Umbilical cord (tissue), 1 donor: ENCODE measurements at regions not wholly inside any gene's neighbourhood (a gene's known extent, or its start where the extent isn't known, plus 50 kb on each side); places are given as distances from the start of the nearest gene placed in this dataset.

Experiments used
- DNase-seq: peaks from one replicate; pipeline ENCODE4 v3.0.0-alpha.2; 2015; ENCODE audit warnings: low spot score

DNA sequence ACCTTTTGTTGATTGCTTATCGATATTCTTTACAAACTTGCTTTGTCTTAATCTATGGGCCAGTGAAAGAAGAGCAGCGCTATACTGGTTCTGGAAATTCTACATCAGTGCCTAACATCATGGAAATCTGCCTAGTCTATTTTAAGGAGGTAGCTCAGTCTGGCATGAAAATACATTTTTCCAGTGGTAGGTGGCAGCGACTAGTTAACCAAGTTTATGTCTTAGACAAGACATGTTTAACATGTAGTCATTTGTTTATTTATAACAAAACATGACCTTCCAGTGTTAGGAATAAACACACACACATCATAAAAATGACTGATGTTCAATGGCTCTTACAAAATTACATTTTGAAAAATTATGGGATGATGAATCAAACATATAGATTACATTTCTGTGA is 336.0 kb upstream of the SOX5 start:
- no peak for DNase-seq

DNA sequence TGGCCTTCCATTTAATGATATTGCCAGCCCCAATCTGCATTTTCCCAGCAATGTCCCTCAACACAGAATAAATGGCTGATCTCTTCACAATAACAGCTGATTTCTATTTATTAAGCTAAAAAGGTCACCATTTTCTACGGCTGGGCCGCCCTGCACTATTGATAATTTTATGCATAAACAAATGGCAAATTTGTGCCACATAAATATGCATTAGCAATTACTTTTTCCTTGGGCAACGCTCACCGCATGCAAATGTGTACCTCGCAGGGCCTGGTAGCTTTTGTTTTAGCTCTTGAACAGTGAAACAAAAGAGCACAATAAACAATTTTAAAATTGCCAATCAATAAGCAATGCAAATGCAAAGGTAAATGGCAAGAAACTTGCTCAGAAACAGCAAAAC is 331.9 kb upstream of the SOX5 start:
- DNase-seq = no peak

DNA sequence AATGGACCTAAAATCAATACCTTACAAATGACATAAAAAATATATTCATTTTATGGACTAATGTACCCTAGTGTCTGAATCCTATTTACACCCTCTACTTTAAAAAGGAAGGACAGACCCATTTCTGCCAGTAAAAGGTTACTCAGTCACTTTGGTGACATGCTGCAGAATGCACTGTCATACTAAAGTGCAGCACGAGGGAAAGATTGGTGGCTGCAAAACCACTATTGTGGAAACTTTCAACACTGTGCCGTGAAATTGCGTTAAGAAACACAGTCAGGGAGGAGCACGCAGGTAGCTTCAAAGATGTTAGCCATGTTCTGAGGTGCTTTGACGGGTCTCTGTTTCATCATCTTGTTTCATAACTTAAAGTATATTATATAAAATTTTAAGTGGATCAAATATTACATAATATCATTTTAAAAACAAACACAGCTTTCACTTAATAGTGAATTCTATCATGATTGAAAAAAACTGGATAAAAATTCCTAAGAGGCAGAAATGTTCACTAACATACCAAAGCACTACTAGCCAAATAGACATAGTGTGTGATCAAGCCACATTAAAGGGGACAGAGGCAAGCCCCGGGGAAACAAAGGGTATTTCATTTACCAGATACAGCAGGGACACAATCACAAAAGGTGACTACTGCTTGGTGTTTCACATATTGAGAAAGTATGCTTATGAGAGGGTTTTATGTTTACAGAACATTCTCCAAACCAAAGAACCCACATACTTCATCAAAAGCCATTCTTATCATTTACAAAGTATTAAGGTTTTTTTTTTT is 330.8 kb upstream of the SOX5 start:
- no peak for DNase-seq

DNA sequence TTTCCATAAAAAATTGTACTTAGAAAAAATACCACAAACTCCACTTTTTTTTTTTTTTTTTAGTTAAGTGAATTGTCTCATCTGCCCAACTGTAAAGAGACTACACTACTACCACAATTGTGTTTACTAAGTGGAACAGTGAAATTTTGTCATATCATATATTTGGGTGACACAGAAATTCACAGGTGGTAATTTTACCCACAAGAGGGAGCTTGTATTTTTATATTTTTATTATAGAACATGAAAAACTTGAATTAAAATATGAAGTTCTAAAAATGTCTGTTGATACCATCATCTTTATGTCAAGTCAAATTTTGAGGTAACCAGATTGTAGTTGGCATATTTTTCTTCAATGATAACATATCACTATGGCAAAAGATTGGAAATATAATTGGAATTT is 329.4 kb upstream of the SOX5 start:
- no peak for DNase-seq

DNA sequence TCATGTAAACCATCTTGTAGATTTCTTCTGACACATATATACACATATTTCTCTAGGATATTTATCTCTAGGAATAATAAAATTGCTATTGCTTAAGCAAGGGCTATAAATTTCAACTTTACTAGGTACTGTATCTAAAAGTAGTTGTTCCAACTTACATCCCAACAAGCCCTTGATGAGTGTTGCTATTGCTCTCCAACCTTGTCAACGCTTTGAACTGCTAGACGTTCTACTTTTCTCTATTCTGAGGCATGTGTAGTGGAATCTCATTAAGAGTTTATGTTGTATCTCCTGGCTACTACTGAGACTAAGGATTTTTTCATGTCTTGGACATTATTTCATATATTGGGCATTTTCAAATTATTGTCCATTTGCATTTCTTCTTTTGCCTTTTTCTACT is 321.5 kb upstream of the SOX5 start:
- DNase-seq = no peak

DNA sequence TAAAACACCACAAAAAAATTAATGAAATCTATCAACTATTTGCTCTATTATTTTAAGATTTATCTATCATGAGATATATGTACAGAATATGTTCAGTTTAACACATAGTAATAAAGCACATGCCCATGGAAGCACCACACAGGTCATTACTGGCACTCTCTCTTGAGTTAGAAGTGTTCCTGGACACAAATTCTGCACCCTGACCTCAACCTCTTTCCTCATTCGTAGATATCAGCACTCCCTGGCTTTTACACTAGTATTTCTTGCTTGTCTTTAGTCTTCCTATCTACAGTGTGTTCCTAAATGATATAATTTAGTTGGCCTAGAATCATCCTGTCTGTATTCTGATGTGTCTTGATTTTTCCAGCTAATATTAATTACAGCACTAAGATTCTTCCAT is 321.0 kb upstream of the SOX5 start:
- DNase-seq = no peak

DNA sequence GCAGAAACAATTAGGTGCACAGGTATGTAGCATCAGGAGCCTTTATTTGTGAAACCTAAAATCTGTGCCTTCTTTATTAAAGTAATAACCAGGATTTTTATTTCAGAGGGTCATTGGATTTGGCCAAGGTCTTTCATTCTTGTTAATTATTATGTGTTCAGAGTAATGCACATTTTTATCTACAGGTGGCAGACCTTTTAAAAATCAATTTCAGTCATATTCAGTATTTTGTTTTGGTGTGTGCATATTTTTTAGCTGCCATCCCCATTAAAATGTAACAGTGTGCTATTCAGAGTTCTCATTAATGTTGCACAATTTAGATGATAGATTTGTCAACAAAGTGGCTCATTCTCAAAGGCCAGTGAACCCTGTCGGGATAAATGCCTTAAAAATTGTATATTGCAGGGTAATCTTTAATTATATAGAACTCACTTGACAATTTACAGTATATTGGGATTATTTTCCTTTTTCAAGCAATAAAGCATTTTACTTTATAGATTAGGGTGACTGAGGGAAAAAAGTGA is 319.3 kb upstream of the SOX5 start:
- no peak for DNase-seq

DNA sequence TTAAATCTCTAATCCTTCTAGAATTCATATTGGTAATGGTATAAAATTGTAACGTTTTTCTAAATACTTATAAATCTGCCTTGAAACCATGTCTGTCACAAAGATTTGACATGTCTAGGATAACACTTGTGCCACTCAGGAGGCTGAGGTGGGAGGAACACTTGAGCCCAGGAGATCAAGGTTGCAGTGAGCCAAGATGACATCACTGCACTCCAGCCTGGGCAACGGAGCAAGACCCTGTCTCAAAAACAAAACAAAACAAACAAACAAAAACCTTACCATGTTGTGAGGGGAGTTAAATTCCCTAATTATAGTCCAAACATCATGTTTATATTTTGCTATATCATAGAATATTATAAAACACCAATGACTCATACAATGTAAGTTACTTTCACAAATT is 317.5 kb upstream of the SOX5 start:
- no peak for DNase-seq

DNA sequence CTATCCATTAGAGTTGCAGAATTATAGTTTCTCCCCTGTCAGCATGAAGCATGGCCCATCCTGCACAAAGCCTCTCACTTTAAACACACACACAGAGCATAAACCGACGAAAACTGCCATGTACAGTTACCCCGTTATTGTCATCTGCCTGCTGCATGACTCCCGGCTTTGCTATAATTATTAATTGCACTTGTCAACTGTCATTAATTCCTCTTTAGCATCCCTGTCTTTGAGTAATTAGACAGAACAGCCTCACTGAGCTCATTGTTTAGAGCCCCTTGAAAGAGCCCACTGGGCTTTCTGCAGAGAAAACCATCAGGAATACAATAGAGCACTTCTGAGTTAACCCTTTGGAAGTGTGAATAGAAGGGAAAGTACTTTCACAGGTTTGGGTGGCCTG is 307.2 kb upstream of the SOX5 start:
- no peak for DNase-seq

DNA sequence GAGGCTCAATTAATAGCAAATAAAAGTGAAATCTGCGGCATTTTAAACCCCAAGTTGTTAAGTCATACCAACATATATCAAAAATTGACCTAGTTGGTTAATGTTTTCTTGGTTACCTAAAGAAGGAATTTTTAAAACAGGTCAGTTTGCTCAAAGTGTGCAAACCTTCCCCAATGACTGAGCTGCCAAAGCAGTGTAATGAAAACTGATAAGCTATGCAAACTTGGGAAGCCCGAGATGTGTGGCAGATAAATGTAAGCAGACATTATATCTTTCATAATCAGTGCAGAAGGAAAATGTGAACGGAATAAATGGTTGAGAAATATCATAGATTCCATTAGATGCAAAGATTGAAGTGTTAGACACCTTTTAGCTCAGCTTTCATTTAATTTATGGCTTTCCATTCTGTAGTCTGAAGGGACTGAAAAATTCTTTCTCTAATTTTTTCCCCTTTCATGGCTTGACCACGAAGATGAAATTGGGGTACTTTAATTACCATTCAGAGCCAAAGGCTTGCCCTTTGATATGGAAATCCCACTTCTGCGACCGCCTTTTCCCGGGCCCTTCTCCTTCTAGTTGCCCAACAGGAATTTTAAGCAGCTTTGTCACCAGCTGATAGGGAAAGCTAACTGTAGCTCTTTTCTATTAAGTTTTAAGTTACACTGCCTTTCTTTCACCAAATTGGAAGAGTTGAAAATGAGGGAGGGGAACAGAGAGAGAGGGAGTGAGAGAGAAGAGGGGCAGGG is 306.6 kb upstream of the SOX5 start:
- no peak for DNase-seq

DNA sequence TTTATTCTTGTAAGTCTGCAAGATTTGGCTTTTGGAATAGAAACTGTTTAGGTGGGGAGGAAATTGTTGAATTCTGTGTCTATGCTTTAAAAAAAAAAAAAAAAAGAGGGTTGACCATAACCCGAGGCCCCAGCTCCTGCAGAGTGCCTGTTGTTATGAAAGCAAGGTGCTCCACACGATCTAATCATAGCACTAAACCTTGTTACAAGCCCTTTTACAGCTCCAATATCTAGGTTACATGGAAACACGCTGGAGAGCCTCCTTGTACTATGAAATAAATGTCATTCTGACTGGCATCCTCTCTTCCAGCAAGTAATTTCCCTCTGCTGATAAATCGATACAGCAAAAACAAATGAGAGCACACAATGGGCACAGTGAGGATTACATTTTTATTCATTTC is 303.1 kb upstream of the SOX5 start:
- DNase-seq = no peak

DNA sequence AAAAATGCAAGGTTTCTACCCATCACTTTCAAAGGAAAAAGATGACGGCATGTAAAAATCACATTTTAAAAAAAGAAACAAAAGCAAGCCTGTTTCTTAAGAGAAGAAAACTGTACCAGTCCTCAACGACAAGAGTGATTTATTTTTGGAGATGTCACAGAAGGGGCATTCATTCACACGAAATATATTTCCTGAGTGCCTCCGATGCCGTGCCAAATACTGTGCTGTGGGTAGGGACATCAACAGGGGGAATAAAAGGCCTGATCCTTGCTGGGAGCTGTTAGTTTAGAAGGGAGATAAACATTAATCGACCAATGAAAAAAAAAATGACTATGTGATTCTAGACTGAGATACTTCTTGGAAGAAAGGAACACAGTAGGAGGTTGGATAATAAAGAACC is 297.5 kb upstream of the SOX5 start:
- no peak for DNase-seq

DNA sequence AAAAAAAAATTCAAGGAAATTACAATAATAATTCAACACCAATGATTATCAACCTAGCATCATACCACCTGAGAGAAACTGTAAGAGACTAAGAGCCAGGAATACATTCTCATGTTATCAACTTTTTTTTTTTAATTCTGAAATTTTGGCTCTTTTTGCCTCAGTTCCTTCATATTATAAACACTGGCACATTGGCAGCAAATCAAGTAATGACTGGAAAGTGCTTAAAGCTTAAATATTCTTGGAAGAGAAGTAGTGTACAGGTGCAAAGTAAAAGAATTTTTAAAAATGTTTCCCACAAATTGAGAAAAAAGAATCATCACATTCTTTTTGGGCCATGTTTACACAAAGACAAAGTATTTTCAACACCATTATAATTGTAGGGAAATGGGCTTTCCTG is 296.9 kb upstream of the SOX5 start:
- no peak for DNase-seq

DNA sequence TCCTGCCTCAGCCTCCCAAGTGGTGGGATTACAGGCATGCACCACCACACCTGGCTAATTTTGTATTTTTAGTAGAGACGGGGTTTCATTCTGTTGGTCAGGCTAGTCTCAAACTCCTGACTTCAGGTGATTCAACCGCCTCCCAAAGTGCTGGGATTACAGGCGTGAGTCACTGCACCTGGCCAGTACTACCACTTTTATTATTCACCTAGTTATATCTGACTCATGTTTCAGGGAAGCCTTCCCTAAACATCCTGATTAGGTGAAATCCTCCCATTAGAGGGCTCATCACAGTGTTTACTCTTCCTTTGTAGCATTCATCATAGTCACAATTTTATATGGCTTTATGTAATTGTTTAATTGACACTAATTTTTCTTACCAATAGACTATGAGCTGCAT is 295.3 kb upstream of the SOX5 start:
- no peak for DNase-seq

DNA sequence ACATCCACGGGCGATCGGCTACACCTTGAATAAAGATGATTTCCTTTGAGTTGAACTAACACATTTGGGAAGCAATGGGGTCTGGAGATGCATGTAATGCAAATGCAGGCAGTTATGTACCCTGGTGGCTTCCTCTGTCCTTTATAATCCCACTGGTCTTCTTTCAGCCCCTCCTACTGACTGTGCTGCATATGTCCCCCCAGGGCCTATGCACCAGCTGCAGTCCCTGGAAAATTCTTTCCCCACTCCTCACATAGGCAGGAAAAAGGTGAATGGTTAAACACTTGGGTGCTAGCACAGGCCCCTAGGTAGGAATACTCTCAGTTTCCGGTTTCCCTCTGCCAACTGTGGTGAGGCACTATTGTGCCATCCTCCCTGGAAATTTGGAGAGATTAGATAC is 294.8 kb upstream of the SOX5 start:
- DNase-seq = no peak

DNA sequence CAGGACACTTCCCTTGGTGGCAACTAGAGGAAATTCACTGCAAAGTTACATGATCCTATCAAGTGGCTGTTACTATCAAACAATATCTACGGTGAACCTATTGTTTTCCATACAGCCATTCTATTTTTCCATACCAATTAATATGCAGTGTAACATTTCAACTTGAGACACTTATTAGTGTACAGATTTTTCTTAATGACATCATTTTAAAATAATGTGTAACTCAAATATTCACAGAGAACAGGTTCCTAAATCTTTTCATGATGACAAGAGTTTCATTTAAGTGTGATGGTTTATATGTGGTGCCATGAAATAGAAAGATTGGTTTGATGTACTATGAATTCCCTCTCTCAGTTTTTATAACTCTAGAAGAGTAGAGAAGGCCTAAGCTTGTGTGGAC is 291.2 kb upstream of the SOX5 start:
- DNase-seq = no peak

DNA sequence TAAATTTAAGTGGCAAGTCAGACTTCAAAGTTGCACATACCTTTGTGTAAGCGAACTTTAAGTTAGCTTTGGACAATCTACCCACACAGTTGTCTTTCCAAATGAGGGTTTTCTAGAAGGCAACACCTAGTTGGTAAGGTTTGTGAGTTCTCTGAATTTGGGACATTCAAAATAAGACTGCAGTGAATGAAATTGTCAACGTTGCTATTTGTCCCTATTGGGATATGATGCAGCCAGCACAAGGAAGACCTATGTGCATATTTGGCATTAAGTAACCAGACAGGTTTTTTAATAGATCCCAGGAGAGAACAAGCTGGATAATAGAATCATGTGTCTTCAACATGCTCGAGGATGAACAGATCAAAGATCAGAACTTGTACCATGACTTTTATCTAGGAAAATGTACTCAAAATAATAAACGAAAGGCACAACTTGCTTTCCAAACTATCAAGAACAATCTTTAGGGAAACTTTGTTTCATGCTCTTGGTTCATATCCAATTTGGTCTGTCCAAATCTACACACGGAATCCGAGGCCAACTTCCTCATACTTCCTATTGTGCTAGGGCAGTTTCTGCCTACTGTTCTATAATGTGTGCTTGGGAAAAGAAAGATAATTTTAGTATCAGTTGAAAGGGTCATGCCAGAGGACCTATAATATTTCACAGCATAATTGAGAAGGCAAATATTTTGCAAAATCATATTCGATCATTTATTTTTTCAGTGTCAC is 284.2 kb upstream of the SOX5 start:
- DNase-seq = no peak

DNA sequence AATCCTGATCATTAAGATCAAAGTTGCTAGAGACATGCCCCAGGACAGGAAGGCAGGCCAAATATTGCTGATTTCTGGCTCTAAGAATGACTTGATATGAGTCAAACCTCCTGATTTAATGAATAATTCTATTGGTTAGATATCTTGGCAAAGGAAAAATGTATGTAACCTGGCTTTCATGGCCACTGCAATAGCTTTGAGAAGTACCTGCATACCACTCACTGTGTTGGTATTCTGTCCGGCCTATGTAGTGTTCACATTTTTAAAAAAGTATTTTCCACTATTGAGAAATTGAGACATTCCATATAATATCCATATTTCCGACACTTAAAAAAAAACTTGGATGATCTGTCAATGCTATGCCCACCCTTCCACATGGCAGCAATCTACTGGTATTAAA is 283.1 kb upstream of the SOX5 start:
- no peak for DNase-seq

DNA sequence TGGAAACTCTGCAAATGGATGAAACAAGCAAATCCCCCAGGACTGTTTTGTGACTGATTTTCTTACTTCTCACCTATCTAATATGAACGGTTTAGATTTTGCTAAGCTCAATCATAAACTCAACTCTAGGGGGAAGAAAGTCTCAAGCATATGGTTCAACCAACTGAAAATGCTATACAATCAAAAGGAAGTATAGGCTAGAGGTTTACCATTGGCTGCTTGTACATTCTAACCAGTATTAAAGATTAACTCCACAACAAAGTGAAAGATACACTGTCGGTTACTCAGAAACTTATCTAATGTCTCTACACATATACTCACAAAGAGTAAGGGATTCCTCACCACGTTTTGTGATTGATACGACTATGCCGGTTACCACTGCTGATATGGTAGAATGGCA is 281.8 kb upstream of the SOX5 start:
- no peak for DNase-seq

DNA sequence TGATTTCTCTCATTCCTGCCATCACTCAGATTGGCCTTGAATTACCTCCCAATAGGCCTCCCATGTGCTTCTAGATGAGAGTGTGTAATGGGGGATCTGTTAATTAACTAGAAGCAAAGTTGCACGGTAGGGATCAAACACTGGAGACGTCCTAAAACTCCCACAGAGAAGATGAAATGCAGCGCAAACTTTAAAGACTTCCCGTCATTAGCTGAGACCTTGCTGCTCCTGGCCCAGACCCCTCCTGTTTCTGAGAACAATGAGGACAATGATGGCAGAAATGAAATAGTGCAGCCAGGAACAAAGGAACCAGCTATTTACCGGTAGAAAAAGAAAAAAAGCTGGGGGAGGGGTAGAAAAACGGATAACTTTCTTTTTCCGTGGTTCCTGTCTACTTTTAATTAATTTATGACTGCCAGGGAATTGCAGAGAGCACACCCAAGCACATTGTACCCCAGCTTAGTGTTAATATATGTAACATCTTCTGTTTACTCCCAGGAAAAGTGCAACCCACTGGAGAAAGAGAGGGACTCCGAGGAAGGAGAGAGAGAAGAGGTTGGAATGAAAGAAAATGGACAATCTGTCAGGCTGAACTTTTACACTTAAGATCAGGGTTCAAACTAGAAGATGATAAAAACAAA is 280.7 kb upstream of the SOX5 start:
- DNase-seq = no peak

DNA sequence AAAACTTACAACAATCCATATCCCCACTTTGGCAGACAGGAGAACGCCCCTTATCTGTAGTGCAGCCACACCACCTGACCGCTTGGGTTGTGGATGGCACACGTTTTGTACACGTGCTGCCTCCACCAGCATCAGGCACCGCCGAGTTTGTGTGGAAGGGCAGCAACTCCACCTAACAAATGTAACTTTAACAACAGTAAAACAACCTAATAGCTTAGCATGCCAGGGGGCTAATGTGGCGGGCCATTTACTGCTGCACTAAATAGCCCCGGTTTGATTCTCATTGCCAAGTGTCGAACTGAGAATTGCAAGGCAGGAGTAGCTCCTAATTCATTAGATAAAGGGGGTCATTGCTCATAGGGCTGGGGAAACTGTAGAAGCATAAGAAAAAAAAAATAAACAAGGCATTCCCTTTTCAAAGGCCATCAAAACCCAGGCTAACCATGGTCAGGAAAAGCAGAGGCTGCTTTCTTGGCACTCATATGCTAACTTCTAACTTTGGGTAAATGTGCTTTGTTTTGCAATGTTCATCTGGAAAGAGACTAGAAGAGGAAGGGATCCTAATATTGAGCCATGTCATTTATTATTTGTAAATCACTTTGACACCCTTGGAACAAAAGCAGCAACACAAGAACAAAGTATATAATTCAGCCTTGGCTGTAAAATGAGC is 279.7 kb upstream of the SOX5 start:
- no peak for DNase-seq

DNA sequence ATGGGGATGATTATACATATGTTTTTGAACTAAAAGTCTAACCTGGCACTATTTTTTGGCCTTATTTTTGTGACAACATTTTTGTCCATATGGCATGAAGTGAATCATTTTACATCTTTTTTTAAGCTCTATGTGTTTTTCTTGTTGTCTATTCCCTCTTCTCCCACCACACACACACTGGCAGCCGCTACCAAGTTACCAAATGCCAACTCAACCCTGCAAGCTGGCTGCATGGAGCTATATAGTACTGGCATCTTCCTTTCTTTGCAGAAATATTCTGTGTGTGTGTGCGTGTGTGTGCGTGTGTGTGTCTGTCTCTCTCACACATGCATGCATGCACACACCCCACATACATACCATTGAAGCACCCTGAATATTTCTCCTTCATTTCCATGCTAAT is 278.9 kb upstream of the SOX5 start:
- no peak for DNase-seq
